HG03378 (cell line): ENCODE measurements at regions not wholly inside any gene's neighbourhood (a gene's known extent, or its start where the extent isn't known, plus 50 kb on each side); places are given as distances from the start of the nearest gene placed in this dataset.
"Not testable (repeated sequence)": the region's sequence is repeated elsewhere in the genome, so short reads cannot be mapped to it uniquely, and the experiment has no call there.

ENCODE experiments used
- ATAC-seq: cut with Tn5 transposase; IDR thresholded peaks from one replicate; pipeline ENCODE4 v1.9.1; 2021; ENCODE audit warnings: mild to moderate bottlenecking, moderate library complexity; ENCODE audit not compliant: unreplicated experiment

GRCh38 chrX:113389846-113390245 lies 549.2 kb upstream of the AMOT start:
- ATAC-seq = no peak

GRCh38 chrX:113384628-113385027 lies 544.0 kb upstream of the AMOT start:
- ATAC-seq = no peak

- ATAC-seq = not testable (repeated sequence)
These were observed 532.8 kb upstream of the AMOT start for GRCh38 chrX:113373421-113373820.

GRCh38 chrX:113370006-113370405 lies 529.4 kb upstream of the AMOT start:
- ATAC-seq = no peak

- no peak for ATAC-seq
These were observed 528.4 kb upstream of the AMOT start for GRCh38 chrX:113369056-113369455.

- no peak for ATAC-seq
These were observed 512.5 kb upstream of the AMOT start for GRCh38 chrX:113353134-113353533.

GRCh38 chrX:113330416-113330815 lies 489.8 kb upstream of the AMOT start:
- no peak for ATAC-seq

- ATAC-seq = no peak
These were observed 475.3 kb upstream of the AMOT start for GRCh38 chrX:113315927-113316326.

GRCh38 chrX:113305496-113305895 lies 464.9 kb upstream of the AMOT start:
- no peak for ATAC-seq

- no peak for ATAC-seq
These were observed 459.9 kb upstream of the AMOT start for GRCh38 chrX:113300580-113300979.

- ATAC-seq = no peak
These were observed 456.8 kb upstream of the AMOT start for GRCh38 chrX:113297437-113297836.

- no peak for ATAC-seq
These were observed 448.9 kb upstream of the AMOT start for GRCh38 chrX:113289503-113289902.

GRCh38 chrX:113287761-113288160 lies 447.1 kb upstream of the AMOT start:
- ATAC-seq = no peak

- ATAC-seq = no peak
These were observed 435.2 kb upstream of the AMOT start for GRCh38 chrX:113275804-113276203.

GRCh38 chrX:113274791-113275190 lies 434.2 kb upstream of the AMOT start:
- ATAC-seq = no peak

- no peak for ATAC-seq
These were observed 433.7 kb upstream of the AMOT start for GRCh38 chrX:113274345-113274744.

GRCh38 chrX:113269203-113269602 lies 428.6 kb upstream of the AMOT start:
- no peak for ATAC-seq

GRCh38 chrX:113260474-113260873 lies 419.8 kb upstream of the AMOT start:
- ATAC-seq = no peak

- ATAC-seq = no peak
These were observed 381.7 kb upstream of the AMOT start for GRCh38 chrX:113222305-113222704.

GRCh38 chrX:113212052-113212451 lies 371.4 kb upstream of the AMOT start:
- no peak for ATAC-seq

- no peak for ATAC-seq
These were observed 362.0 kb upstream of the AMOT start for GRCh38 chrX:113202601-113203000.

- ATAC-seq = no peak
These were observed 355.3 kb upstream of the AMOT start for GRCh38 chrX:113195949-113196348.

GRCh38 chrX:113192418-113192817 lies 351.8 kb upstream of the AMOT start:
- ATAC-seq = no peak

- no peak for ATAC-seq
These were observed 316.9 kb upstream of the AMOT start for GRCh38 chrX:113157496-113157895.
